Muscle of back (tissue), 3 donors: ENCODE measurements at regions not wholly inside any gene's neighbourhood (a gene's known extent, or its start where the extent isn't known, plus 50 kb on each side); places are given as distances from the start of the nearest gene placed in this dataset.

Experiments used
- DNase-seq, 3 donors: peaks; one replicate each; pipeline versions ENCODE4 v3.0.0 to v3.0.0-alpha.2; 2013

GRCh38 chr4:180990931-180991330 lies 1252.3 kb upstream of the TENM3 start:
- DNase-seq: no peak

- DNase-seq: no peak
Observed at GRCh38 chr4:180993244-180993836, 1249.9 kb upstream of the TENM3 start.

GRCh38 chr4:180994722-180995121 lies 1248.5 kb upstream of the TENM3 start:
- no peak for DNase-seq

- peak in 1 of 3 donors; percentile 4 for DNase-seq
Observed at GRCh38 chr4:180999217-180999616, 1244.0 kb upstream of the TENM3 start.

- no peak for DNase-seq
Observed at GRCh38 chr4:181004056-181004455, 1239.1 kb upstream of the TENM3 start.

GRCh38 chr4:181006499-181007260 lies 1236.5 kb upstream of the TENM3 start:
- DNase-seq: peak in 2 of 3 donors; percentile 6 to 27

GRCh38 chr4:181007751-181008150 lies 1235.5 kb upstream of the TENM3 start:
- no peak for DNase-seq

- no peak for DNase-seq
Observed at GRCh38 chr4:181008164-181008563, 1235.0 kb upstream of the TENM3 start.

- DNase-seq: no peak
Observed at GRCh38 chr4:181013162-181013561, 1230.0 kb upstream of the TENM3 start.

- no peak for DNase-seq
Observed at GRCh38 chr4:181017038-181017437, 1226.2 kb upstream of the TENM3 start.

GRCh38 chr4:181018472-181018871 lies 1224.7 kb upstream of the TENM3 start:
- no peak for DNase-seq

GRCh38 chr4:181018913-181019312 lies 1224.3 kb upstream of the TENM3 start:
- no peak for DNase-seq

GRCh38 chr4:181020456-181020855 lies 1222.7 kb upstream of the TENM3 start:
- DNase-seq: no peak

- DNase-seq: no peak
Observed at GRCh38 chr4:181021213-181021612, 1222.0 kb upstream of the TENM3 start.

- peak in 2 of 3 donors; percentile 26 to 62 for DNase-seq
Observed at GRCh38 chr4:181030135-181030921, 1212.9 kb upstream of the TENM3 start.

- no peak for DNase-seq
Observed at GRCh38 chr4:181030961-181031360, 1212.2 kb upstream of the TENM3 start.

- no peak for DNase-seq
Observed at GRCh38 chr4:181043486-181043885, 1199.7 kb upstream of the TENM3 start.

GRCh38 chr4:181046809-181047208 lies 1196.4 kb upstream of the TENM3 start:
- no peak for DNase-seq

- no peak for DNase-seq
Observed at GRCh38 chr4:181051931-181052330, 1191.3 kb upstream of the TENM3 start.

GRCh38 chr4:181061787-181062186 lies 1181.4 kb upstream of the TENM3 start:
- no peak for DNase-seq

- no peak for DNase-seq
Observed at GRCh38 chr4:181063212-181063611, 1180.0 kb upstream of the TENM3 start.

GRCh38 chr4:181077341-181077740 lies 1165.9 kb upstream of the TENM3 start:
- DNase-seq: peak in 2 of 3 donors; percentile 63 to 71

- DNase-seq: peak in 2 of 3 donors; percentile 58 to 68
Observed at GRCh38 chr4:181078196-181078595, 1165.0 kb upstream of the TENM3 start.
